Esophagus squamous epithelium (tissue), 5 donors: ENCODE measurements at regions not wholly inside any gene's neighbourhood (a gene's known extent, or its start where the extent isn't known, plus 50 kb on each side); places are given as distances from the start of the nearest gene placed in this dataset.

Experiments
- DNase-seq: peaks from one replicate; lab custom pipeline; 2025; lab: John Stamatoyannopoulos, UW
- H3K27ac ChIP-seq, 4 donors: fragments of 200-600 bp; sonication (generic); one replicate each; pipeline ENCODE4 v1.5.1; 2016 to 2019; ENCODE audit warnings: mild to moderate bottlenecking in 1 of 4
- H3K27me3 ChIP-seq, 4 donors: fragments of 200-600 bp; sonication (generic); 1 replicate in 3 of 4; 2 replicates in 1 of 4; pipeline versions ENCODE4 v1.5.1 to v1.6.0; 2017 to 2021; ENCODE audit warnings: antibody characterized with exemption in 1 of 4
- H3K36me3 ChIP-seq, 3 donors: fragments of 200-600 bp; sonication (generic); one replicate each; pipeline ENCODE4 v1.5.1; 2016 to 2019
- H3K4me1 ChIP-seq, 3 donors: fragments of 200-600 bp; sonication (generic); one replicate each; pipeline ENCODE4 v1.5.1; 2017 to 2019
- H3K4me3 ChIP-seq, 4 donors: fragments of 200-600 bp; sonication (generic); 1 replicate in 3 of 4; 2 replicates in 1 of 4; pipeline ENCODE4 v1.5.1; 2016 to 2019; ENCODE audit warnings: mild to moderate bottlenecking in 2 of 4, moderate library complexity in 1 of 4
- H3K9me3 ChIP-seq, 3 donors: fragments of 200-600 bp; sonication (generic); one replicate each; pipeline ENCODE4 v1.5.1; 2016 to 2019
- CTCF ChIP-seq, 6 experiments: fragments of 450-650 bp in 4 of 6; fragments of 200-600 bp in 2 of 6; sonication (generic) in 2 of 6; IDR thresholded peaks; one replicate each; pipeline ENCODE4 v1.5.1; 2016 to 2019; ENCODE audit warnings: antibody characterized with exemption in 6 of 6, mild to moderate bottlenecking in 4 of 6, moderate library complexity in 4 of 6
- POLR2A ChIP-seq, 4 donors: fragments of 450-650 bp; IDR thresholded peaks; one replicate each; pipeline ENCODE4 v1.6.1; 2017; ENCODE audit warnings: antibody characterized with exemption in 4 of 4, mild to moderate bottlenecking in 4 of 4, moderate library complexity in 3 of 4
- WGBS, 2 donors: methylation state at CpG; one replicate each; pipeline ENCODE4 v1.1.5; 2018; 5-methylcytosine and 5-hydroxymethylcytosine counted together
- intact Hi-C: fragments of 100-400 bp; cut with DNase I; formaldehyde crosslinking; loops from one replicate; pipeline ENCODE4 v1.15.0; 2022
- donor health status: DM: yes; HTN: yes; CAD: no.

GRCh38 chr12:47302111-47302671 lies 222.4 kb upstream of the AMIGO2 start:
- Histone ChIP-seq H3K4me1 (peaks cover 0 to 20% (median 9%) of the 10 kb centered on the region in 3 donors), H3K27ac (no peak overlapping the region), H3K4me3 (no peak overlapping the region), H3K36me3 (no peaks in the 10 kb centered on the region), H3K27me3 (no peaks in the 10 kb centered on the region), H3K9me3 (no peaks in the 10 kb centered on the region)
- DNase-seq, result no peak
- intact Hi-C loops, result no loop called here
- WGBS, 2 donors, result 69 to 73% methylated on average over 5 to 6 of the region's 6 CpGs
- TF ChIP-seq CTCF (IDR thresholded peaks at IDR 0.05) (no peak), POLR2A (IDR thresholded peaks at IDR 0.05) (no peak)

- H3K9me3 ChIP-seq, result no peaks in the 10 kb centered on the region
- TF ChIP-seq CTCF (IDR thresholded peaks at IDR 0.05) (no peak), POLR2A (IDR thresholded peaks at IDR 0.05) (no peak)
Measured at GRCh38 chr12:47299586-47299985, 219.8 kb upstream of the AMIGO2 start.

GRCh38 chr12:47297993-47298392 lies 218.2 kb upstream of the AMIGO2 start:
- H3K4me3 ChIP-seq, result no peak overlapping the region
- no peak overlapping the region for H3K27ac ChIP-seq
- no peaks in the 10 kb centered on the region for H3K27me3 ChIP-seq
- H3K9me3 ChIP-seq, result no peaks in the 10 kb centered on the region
- intact Hi-C loops, result no loop called here
- TF ChIP-seq CTCF (IDR thresholded peaks at IDR 0.05), result no peak
- TF ChIP-seq POLR2A (IDR thresholded peaks at IDR 0.05), result no peak
- peaks cover 0 to 6% (median 0%) of the 10 kb centered on the region in 3 donors for H3K4me1 ChIP-seq
- no peaks in the 10 kb centered on the region for H3K36me3 ChIP-seq
- DNase-seq, result no peak

More at GRCh38 chr12:47299586-47299985, 219.8 kb upstream of the AMIGO2 start:
- Histone ChIP-seq H3K4me1 (peaks cover 0 to 15% (median 7%) of the 10 kb centered on the region in 3 donors), H3K4me3 (no peak overlapping the region), H3K27ac (no peak overlapping the region), H3K36me3 (no peaks in the 10 kb centered on the region), H3K27me3 (no peaks in the 10 kb centered on the region)
- intact Hi-C loops, result no loop called here
- DNase-seq, result no peak
- WGBS, 2 donors, result 58 to 86% methylated on average over 1 of the region's 1 CpG

GRCh38 chr12:47296828-47297227 lies 217.1 kb upstream of the AMIGO2 start:
- no peaks in the 10 kb centered on the region for H3K36me3 ChIP-seq
- no peak for TF ChIP-seq POLR2A (IDR thresholded peaks at IDR 0.05)
- TF ChIP-seq CTCF (IDR thresholded peaks at IDR 0.05), result no peak
- no peak overlapping the region for H3K4me3 ChIP-seq
- H3K27me3 ChIP-seq, result no peaks in the 10 kb centered on the region
- peaks cover 0 to 4% (median 0%) of the 10 kb centered on the region in 3 donors for H3K4me1 ChIP-seq
- intact Hi-C loops, result no loop called here
- DNase-seq, result no peak
- H3K27ac ChIP-seq, result no peak overlapping the region
- no peaks in the 10 kb centered on the region for H3K9me3 ChIP-seq

GRCh38 chr12:47293406-47293805 lies 213.6 kb upstream of the AMIGO2 start:
- H3K27ac ChIP-seq, result no peak overlapping the region
- H3K4me3 ChIP-seq, result no peak overlapping the region
- H3K4me1 ChIP-seq, result no peaks in the 10 kb centered on the region
- intact Hi-C loops, result no loop called here
- no peak for DNase-seq
- WGBS, 2 donors, result 94 to 96% methylated on average over 13 of the region's 13 CpGs
- no peaks in the 10 kb centered on the region for H3K27me3 ChIP-seq
- TF ChIP-seq CTCF (IDR thresholded peaks at IDR 0.05), result no peak
- TF ChIP-seq POLR2A (IDR thresholded peaks at IDR 0.05), result no peak
- H3K9me3 ChIP-seq, result no peaks in the 10 kb centered on the region
- no peaks in the 10 kb centered on the region for H3K36me3 ChIP-seq
